Lung (tissue), 11 donors: ENCODE measurements at regions not wholly inside any gene's neighbourhood (a gene's known extent, or its start where the extent isn't known, plus 50 kb on each side); places are given as distances from the start of the nearest gene placed in this dataset.

ENCODE experiments used
- ATAC-seq: fragments of 200-7000 bp; cut with Tn5 transposase; one replicate; pipeline ENCODE4 v1.9.1; 2020; ENCODE audit warnings: moderate number of reproducible peaks; ENCODE audit not compliant: insufficient read depth, low FRiP score
- DNase-seq, 3 donors: peaks; one replicate each; pipeline ENCODE4 v3.0.0-alpha.2; 2013 to 2017
- H3K27ac ChIP-seq, 2 donors: one replicate each; pipeline ENCODE4 v1.5.1; 2013; ENCODE audit warnings: mild to moderate bottlenecking in 2 of 2, moderate library complexity in 2 of 2, control low read depth in 1 of 2, inconsistent platforms in 1 of 2, low read depth in 1 of 2, low read length in 1 of 2
- H3K27me3 ChIP-seq, 3 donors: one replicate each; pipeline ENCODE4 v1.5.1; 2013; ENCODE audit warnings: low read length in 2 of 3; ENCODE audit not compliant: control insufficient read depth in 3 of 3, insufficient read depth in 3 of 3
- H3K36me3 ChIP-seq, 4 donors: one replicate each; pipeline ENCODE4 v1.5.1; 2013; ENCODE audit warnings: low read length in 4 of 4, mild to moderate bottlenecking in 1 of 4, moderate library complexity in 1 of 4; ENCODE audit not compliant: control insufficient read depth in 4 of 4, insufficient read depth in 4 of 4
- H3K4me1 ChIP-seq, 5 donors: one replicate each; pipeline ENCODE4 v1.5.1; 2013; ENCODE audit warnings: low read length in 5 of 5, mild to moderate bottlenecking in 2 of 5, moderate library complexity in 1 of 5; ENCODE audit not compliant: control insufficient read depth in 5 of 5, insufficient read depth in 5 of 5
- H3K4me3 ChIP-seq: one replicate; pipeline ENCODE4 v1.5.1; 2013; ENCODE audit warnings: mild to moderate bottlenecking, control low read depth, moderate library complexity
- H3K9ac ChIP-seq, 2 donors: one replicate each; pipeline ENCODE4 v1.5.1; 2013; ENCODE audit warnings: low read length in 2 of 2, control low read depth in 1 of 2; ENCODE audit not compliant: insufficient read depth in 1 of 2
- H3K9me3 ChIP-seq, 4 donors: one replicate each; pipeline ENCODE4 v1.5.1; 2013; ENCODE audit warnings: low read length in 3 of 4, mild to moderate bottlenecking in 1 of 4, moderate library complexity in 1 of 4; ENCODE audit not compliant: control insufficient read depth in 4 of 4, insufficient read depth in 3 of 4
- CTCF ChIP-seq: IDR thresholded peaks from 2 replicates; pipeline ENCODE4 v1.5.1; 2012; ENCODE audit warnings: mild to moderate bottlenecking; ENCODE audit errors: control extremely low read depth, extremely low read depth
- WGBS, 2 donors: extraction: QIAGEN DNeasy Blood & Tissue Kit; methylation state at CpG; one replicate each; pipeline ENCODE4 v1.1.7; 2013; 5-methylcytosine and 5-hydroxymethylcytosine counted together
- donor health status: control.
- donor health status: control.
- donor health status: Bipolar disorder and iron deficiency.
- donor health status: healthy.
- donor health status: DM: yes; HTN: yes; CAD: no.

GRCh38 chr4:55721651-55722050 lies 85.6 kb upstream of the NMU start:
- H3K27me3 ChIP-seq = no peaks in the 10 kb centered on the region
- no peak for DNase-seq
- no peak overlapping the region for H3K4me3 ChIP-seq
- H3K9ac ChIP-seq = no peak overlapping the region
- no peaks in the 10 kb centered on the region for H3K9me3 ChIP-seq
- no peaks in the 10 kb centered on the region for H3K4me1 ChIP-seq
- TF ChIP-seq CTCF = no peak
- H3K36me3 ChIP-seq = no peaks in the 10 kb centered on the region
- H3K27ac ChIP-seq = no peak overlapping the region
- ATAC-seq = no peak

GRCh38 chr4:55722132-55722531 lies 86.0 kb upstream of the NMU start:
- no peak overlapping the region for H3K27ac ChIP-seq
- 79 to 87% methylated on average over 6 of the region's 6 CpGs for WGBS, 2 donors
- no peak for DNase-seq

GRCh38 chr4:55723403-55723802 lies 87.3 kb upstream of the NMU start:
- Histone ChIP-seq H3K4me1 (no peaks in the 10 kb centered on the region), H3K36me3 (no peaks in the 10 kb centered on the region), H3K27ac (no peak overlapping the region), H3K27me3 (no peaks in the 10 kb centered on the region), H3K9me3 (peaks cover 0 to 2% (median 0%) of the 10 kb centered on the region in 4 donors), H3K4me3 (no peak overlapping the region), H3K9ac (no peak overlapping the region)
- ATAC-seq (no peak), DNase-seq (no peak)
- TF ChIP-seq CTCF = no peak
- WGBS, 2 donors = 69 to 71% methylated on average over 2 of the region's 2 CpGs

More at GRCh38 chr4:55722132-55722531, 86.0 kb upstream of the NMU start:
- Histone ChIP-seq H3K27me3 (no peaks in the 10 kb centered on the region), H3K4me1 (no peaks in the 10 kb centered on the region), H3K9me3 (no peaks in the 10 kb centered on the region), H3K9ac (no peak overlapping the region), H3K36me3 (no peaks in the 10 kb centered on the region), H3K4me3 (no peak overlapping the region)
- no peak for TF ChIP-seq CTCF
- ATAC-seq = no peak

- Histone ChIP-seq H3K36me3 (no peaks in the 10 kb centered on the region), H3K4me1 (no peaks in the 10 kb centered on the region), H3K4me3 (no peak overlapping the region), H3K9me3 (peaks cover 0 to 2% (median 0%) of the 10 kb centered on the region in 4 donors), H3K27me3 (no peaks in the 10 kb centered on the region), H3K27ac (no peak overlapping the region), H3K9ac (no peak overlapping the region)
- ATAC-seq = no peak
- WGBS, 2 donors = 55 to 74% methylated on average over 4 of the region's 4 CpGs
- no peak for DNase-seq
- TF ChIP-seq CTCF = no peak
Measured at GRCh38 chr4:55725057-55725456, 89.0 kb upstream of the NMU start.
